Neural crest cell (in vitro differentiated cells): ENCODE measurements at regions not wholly inside any gene's neighbourhood (a gene's known extent, or its start where the extent isn't known, plus 50 kb on each side); places are given as distances from the start of the nearest gene placed in this dataset.

Experiments
- DNase-seq: peaks from one replicate; pipeline ENCODE4 v3.0.0; 2021; ENCODE audit warnings: low read depth, mixed read lengths, low spot score
- H3K27ac Mint-ChIP-seq: one replicate; pipeline ENCODE4 v1.8.0; 2021; ENCODE audit warnings: mild to moderate bottlenecking, mixed read lengths; ENCODE audit not compliant: unreplicated experiment
- H3K27me3 Mint-ChIP-seq: 2 replicates; pipeline ENCODE4 v1.8.0; 2021; ENCODE audit warnings: low read depth, mild to moderate bottlenecking, mixed read lengths
- H3K36me3 Mint-ChIP-seq: 2 replicates; pipeline ENCODE4 v1.8.0; 2021; ENCODE audit warnings: low read depth, mild to moderate bottlenecking, mixed read lengths
- H3K4me1 Mint-ChIP-seq: 2 replicates; pipeline ENCODE4 v1.8.0; 2021; ENCODE audit warnings: mixed read lengths
- H3K4me3 Mint-ChIP-seq: one replicate; pipeline ENCODE4 v1.8.0; 2021; ENCODE audit warnings: mild to moderate bottlenecking, mixed read lengths
- H3K9me3 Mint-ChIP-seq: 2 replicates; pipeline ENCODE4 v1.8.0; 2021; ENCODE audit warnings: mixed read lengths
- CTCF ChIP-seq: fragments of 200-600 bp; sonication (generic); conservative IDR thresholded peaks from 2 replicates; pipeline ENCODE4 v1.5.0; 2021; ENCODE audit warnings: antibody characterized with exemption, mild to moderate bottlenecking

GRCh38 chr6:117195728-117196127 lies 69.6 kb upstream of the VGLL2 start:
- H3K9me3 Mint-ChIP-seq, result peaks cover 3% of the 10 kb centered on the region
- H3K27me3 Mint-ChIP-seq, result no peaks in the 10 kb centered on the region
- TF ChIP-seq CTCF, result no peak

GRCh38 chr6:117200067-117200466 lies 65.3 kb upstream of the VGLL2 start:
- TF ChIP-seq CTCF, result no peak
- Mint-ChIP-seq H3K36me3 (no peaks in the 10 kb centered on the region), H3K9me3 (no peaks in the 10 kb centered on the region), H3K27ac (no peak overlapping the region), H3K4me3 (no peak overlapping the region), H3K4me1 (peaks cover 11% of the 10 kb centered on the region), H3K27me3 (no peaks in the 10 kb centered on the region)
- DNase-seq, result no peak

More at GRCh38 chr6:117195728-117196127, 69.6 kb upstream of the VGLL2 start:
- Mint-ChIP-seq H3K27ac (no peak overlapping the region), H3K36me3 (no peaks in the 10 kb centered on the region), H3K4me3 (no peak overlapping the region), H3K4me1 (peaks cover 22% of the 10 kb centered on the region)
- DNase-seq, result no peak

- Mint-ChIP-seq H3K36me3 (no peaks in the 10 kb centered on the region), H3K4me1 (no peaks in the 10 kb centered on the region), H3K27me3 (peaks cover 4% of the 10 kb centered on the region), H3K9me3 (peaks cover 11% of the 10 kb centered on the region), H3K27ac (no peak overlapping the region), H3K4me3 (no peak overlapping the region)
- no peak for DNase-seq
- TF ChIP-seq CTCF, result no peak
Measured at GRCh38 chr6:117204903-117205302, 60.5 kb upstream of the VGLL2 start.

GRCh38 chr6:117205876-117206275 lies 59.5 kb upstream of the VGLL2 start:
- Mint-ChIP-seq H3K27me3 (peaks cover 4% of the 10 kb centered on the region), H3K4me1 (no peaks in the 10 kb centered on the region), H3K4me3 (no peak overlapping the region), H3K9me3 (peaks cover 11% of the 10 kb centered on the region), H3K27ac (no peak overlapping the region), H3K36me3 (no peaks in the 10 kb centered on the region)
- DNase-seq, result no peak
- TF ChIP-seq CTCF, result no peak

GRCh38 chr6:117206522-117206921 lies 58.8 kb upstream of the VGLL2 start:
- Mint-ChIP-seq H3K27me3 (peaks cover 4% of the 10 kb centered on the region), H3K27ac (no peak overlapping the region), H3K36me3 (no peaks in the 10 kb centered on the region), H3K9me3 (peaks cover 11% of the 10 kb centered on the region), H3K4me3 (no peak overlapping the region), H3K4me1 (no peaks in the 10 kb centered on the region)
- TF ChIP-seq CTCF, result no peak
- no peak for DNase-seq
